ENCODE measurements at regions not wholly inside any gene's neighbourhood (a gene's known extent, or its start where the extent isn't known, plus 50 kb on each side); places are given as distances from the start of the nearest gene placed in this dataset.
A peak's percentile ranks its signal among the peaks of the same experiment; 100 is the strongest.
"Not testable (repeated sequence)": the region's sequence is repeated elsewhere in the genome, so short reads cannot be mapped to it uniquely, and the experiment has no call there.

- DNase-seq, result no peak
Measured at GRCh38 chr14:81584495-81584894, 50.8 kb upstream of the SEL1L start.

- no peak for DNase-seq
Measured at GRCh38 chr14:81589381-81590065, 55.9 kb upstream of the SEL1L start.

DNA sequence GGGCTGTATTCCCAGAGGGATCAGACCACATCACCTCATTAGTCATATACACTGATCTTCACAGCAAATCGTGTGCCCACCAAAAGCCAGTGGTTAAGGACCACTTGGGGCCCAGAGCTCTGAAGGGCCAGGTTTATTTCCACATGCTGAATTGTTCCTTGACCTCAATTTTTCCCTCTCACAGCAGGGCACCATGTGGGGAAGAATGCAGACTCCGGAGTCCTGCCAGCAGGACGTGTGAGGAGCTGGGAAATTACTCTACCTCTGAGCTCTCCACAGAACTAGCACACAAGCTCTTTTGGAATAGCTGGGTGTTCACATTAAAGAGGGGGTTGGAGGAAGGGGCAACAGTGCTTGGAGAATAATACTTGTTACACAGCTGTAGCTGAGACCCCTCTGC, 57.6 kb upstream of the SEL1L start:
- no peak for DNase-seq

DNA sequence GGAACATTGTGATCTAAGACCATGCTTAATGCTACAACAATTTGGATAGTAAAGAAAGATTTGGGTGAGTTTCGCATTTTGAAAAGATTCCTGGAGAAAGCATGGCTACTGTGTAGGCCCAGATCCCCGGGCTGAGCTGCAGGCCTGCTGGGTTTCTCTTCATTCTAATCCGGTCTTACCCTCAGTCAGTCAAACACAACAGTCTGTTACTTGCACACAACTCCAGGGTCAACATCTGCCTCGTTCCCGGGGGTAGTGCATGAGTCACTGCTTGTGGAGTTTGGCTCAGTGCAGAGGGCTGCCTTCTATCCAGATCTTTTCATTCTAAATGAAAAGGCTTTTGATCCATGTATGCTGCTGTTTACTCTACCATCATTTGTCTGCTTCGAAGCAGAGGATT, 60.4 kb upstream of the SEL1L start:
- peak; percentile 15 for DNase-seq

- DNase-seq, result no peak
Measured at GRCh38 chr14:81605660-81606059, 72.0 kb upstream of the SEL1L start.

- DNase-seq, result no peak
Measured at GRCh38 chr14:81613341-81614045, 79.8 kb upstream of the SEL1L start.

DNA sequence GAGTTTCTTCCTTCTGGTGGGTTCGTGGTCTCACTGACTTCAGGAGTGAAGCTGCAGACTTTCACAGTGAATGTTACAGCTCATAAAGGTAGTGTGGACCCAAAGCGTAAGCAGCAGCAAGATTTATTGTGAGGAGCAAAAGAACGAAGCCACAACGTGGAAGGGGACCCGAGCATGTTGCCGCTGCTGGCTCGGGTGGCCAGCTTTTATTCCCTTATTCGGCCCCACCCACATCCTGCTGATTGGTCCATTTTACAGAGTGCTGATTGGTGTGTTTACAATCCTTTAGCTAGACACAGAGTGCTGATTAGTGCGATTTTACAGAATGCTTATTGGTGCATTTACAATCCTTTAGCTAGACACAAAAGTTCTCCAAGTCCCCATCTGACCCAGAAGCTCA, 80.6 kb upstream of the SEL1L start:
- DNase-seq, result not testable (repeated sequence)

- DNase-seq, result no peak
Measured at GRCh38 chr14:81618695-81619094, 85.0 kb upstream of the SEL1L start.

DNA sequence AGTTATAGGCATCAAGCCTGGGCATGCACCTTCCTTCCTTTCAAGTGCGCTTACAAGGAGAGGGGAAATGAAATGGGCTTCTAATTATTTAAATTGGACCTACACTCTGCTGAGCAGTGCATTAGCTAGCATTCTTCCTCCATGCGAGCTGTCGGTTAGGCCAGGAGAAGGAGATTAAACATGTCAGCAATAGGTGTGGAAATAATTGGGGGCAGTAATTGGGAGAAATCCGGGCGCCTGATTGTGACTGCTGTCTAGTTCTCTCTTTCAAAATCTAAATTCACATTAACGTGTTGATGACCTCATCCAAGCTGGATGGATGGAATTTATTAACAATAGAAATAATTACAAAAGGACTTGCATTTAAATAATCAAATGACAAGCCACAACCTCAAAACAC, 86.2 kb upstream of the SEL1L start:
- no peak for DNase-seq

DNA sequence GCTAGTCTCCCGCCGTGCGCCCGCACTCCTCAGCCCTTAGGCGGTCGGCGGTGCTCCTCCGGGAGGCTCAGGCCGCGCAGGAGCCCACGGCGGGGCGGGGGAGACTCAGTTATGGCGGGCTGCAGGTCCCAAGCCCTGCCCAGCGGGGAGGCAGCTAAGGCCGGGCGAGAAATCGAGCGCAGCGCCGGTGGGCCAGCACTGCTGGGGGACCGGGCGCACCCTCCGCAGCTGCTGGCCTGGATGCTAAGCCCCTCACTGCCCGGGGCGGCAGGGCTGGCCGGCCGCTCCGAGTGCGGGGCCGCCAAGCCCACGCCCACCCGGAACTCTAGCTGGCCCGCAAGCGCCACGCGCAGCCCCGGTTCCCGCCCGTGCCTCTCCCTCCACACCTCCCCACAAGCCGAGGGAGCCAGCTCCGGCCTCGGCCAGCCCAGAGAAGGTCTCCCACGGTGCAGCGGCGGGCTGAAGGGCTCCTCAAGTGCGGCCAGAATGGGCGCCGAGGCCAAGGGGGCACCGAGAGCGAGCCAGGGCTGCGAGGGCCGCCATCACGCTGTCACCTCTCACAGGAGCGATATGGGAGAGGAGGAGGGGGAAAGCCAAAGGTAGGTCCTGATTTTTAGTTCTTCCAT, 90.2 kb upstream of the SEL1L start:
- DNase-seq, result not testable (repeated sequence)

DNA sequence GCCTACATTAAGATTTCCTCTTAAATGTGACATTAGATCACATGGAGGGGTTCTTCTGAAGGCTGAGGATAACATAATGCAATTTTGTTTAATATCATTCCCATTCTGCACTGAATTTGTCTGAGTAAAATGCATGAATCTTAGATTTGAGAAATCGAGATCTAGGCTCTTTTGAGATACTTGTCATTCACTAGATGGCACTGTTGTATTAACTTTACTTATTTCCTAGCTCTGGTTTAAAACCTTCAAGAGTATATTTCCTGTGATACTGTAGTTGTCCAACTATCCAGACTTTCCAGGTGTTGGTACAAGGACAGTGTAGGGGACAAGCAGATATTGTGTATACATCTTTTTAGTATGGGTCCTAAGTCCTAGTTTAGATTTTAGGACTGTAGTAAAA, 91.7 kb upstream of the SEL1L start:
- DNase-seq, result peak; percentile 24

- DNase-seq, result no peak
Measured at GRCh38 chr14:81632157-81632556, 98.5 kb upstream of the SEL1L start.

- no peak for DNase-seq
Measured at GRCh38 chr14:81633496-81633895, 99.8 kb upstream of the SEL1L start.

- DNase-seq, result no peak
Measured at GRCh38 chr14:81637639-81638038, 104.0 kb upstream of the SEL1L start.

- DNase-seq, result no peak
Measured at GRCh38 chr14:81638656-81639280, 105.1 kb upstream of the SEL1L start.

- DNase-seq, result no peak
Measured at GRCh38 chr14:81653626-81654025, 120.0 kb upstream of the SEL1L start.

GRCh38 chr14:81655423-81656314, 122.0 kb upstream of the SEL1L start:
- no peak for DNase-seq

- no peak for DNase-seq
Measured at GRCh38 chr14:81656811-81657210, 123.2 kb upstream of the SEL1L start.

- no peak for DNase-seq
Measured at GRCh38 chr14:81662066-81662465, 128.4 kb upstream of the SEL1L start.

- no peak for DNase-seq
Measured at GRCh38 chr14:81662570-81663197, 129.0 kb upstream of the SEL1L start.

DNA sequence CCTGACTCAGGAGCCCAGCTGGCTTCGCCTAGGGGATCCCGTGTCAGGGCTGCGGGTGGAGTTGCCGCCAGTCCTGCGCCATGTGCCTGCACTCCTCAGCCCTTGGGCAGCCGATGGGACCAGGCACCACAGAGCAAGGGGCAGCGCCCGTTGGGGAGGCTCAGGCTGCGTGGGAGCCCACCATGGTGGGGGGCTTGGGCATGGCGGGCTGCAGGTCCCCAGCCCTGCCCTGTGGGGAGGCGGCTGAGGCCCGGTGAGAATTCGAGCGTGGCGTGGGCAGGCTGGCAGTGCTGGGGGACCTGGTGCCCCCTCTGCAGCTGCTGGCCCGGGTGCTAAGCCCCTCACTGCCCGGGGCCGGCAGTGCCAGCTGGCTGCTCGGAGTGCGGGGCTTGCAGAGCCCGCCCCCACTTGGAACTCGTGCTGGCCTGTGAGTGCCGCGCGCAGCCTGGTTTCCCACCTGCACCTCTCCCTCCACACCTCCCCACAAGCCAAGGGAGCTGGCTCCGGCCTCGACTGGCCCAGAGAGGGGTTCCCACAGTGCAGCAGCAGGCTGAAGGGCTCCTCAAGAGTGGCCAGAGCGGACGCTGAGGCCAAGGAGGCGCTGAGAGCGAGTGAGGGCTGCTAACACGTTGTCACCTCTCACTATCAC, 135.1 kb upstream of the SEL1L start:
- no peak for DNase-seq

Measured in fibroblast of skin of back (primary cell).